ENCODE measurements at regions not wholly inside any gene's neighbourhood (a gene's known extent, or its start where the extent isn't known, plus 50 kb on each side); places are given as distances from the start of the nearest gene placed in this dataset.

GRCh38 chr7:35521941-35522340 is 173.0 kb downstream of the HERPUD2 start:
- H3K4me2 ChIP-seq (ENCODE audit: low read depth, low read length) = no peak overlapping the region
- no peaks in the 10 kb centered on the region for H3K36me3 ChIP-seq (ENCODE audit: control insufficient read depth, insufficient read depth, low read length)
- H2BK15ac ChIP-seq (ENCODE audit: low read depth, low read length) = no peak overlapping the region
- H3K9me3 ChIP-seq (ENCODE audit: control insufficient read depth, insufficient read depth, low read length) = no peaks in the 10 kb centered on the region
- H3K4me3 ChIP-seq (ENCODE audit: insufficient read depth, low read depth, low read length) = no peak overlapping the region
- ATAC-seq (ENCODE audit: low read depth) (no peak), DNase-seq (no peak)
- H3K79me1 ChIP-seq (ENCODE audit: low read depth in 1 of 2, low read length in 2 of 2) = no peaks in the 10 kb centered on the region
- no peak overlapping the region for H2BK5ac ChIP-seq (ENCODE audit: low read depth, low read length, poor library complexity, severe bottlenecking)
- H2AFZ ChIP-seq (replicated peaks; ENCODE audit: low read length, poor library complexity) = no peak overlapping the region
- H3K4me1 ChIP-seq (ENCODE audit: control insufficient read depth, insufficient read depth, low read length) = no peaks in the 10 kb centered on the region
- no peak overlapping the region for H3K27ac ChIP-seq (ENCODE audit: insufficient read depth, low read length)
- peaks cover 2% of the 10 kb centered on the region for H3K27me3 ChIP-seq (ENCODE audit: control insufficient read depth, insufficient read depth, low read length)
- WGBS, 2 experiments (ENCODE audit: extremely low coverage in 2 of 2, insufficient read length in 1 of 2) = no CpG with 5 or more reads among the region's 3 CpGs
- BruUV-seq (replicated peaks) = no TSS peak
- H2AK9ac ChIP-seq (replicated peaks; ENCODE audit: low read depth, low read length, poor library complexity) = no peak overlapping the region
- intact Hi-C loops (cut with micrococcal nuclease) = loop anchor here (5.0 kb wide), 1 partner anchor 100 kb away; no protein-coding TSS in a partner anchor
- H3K9me1 ChIP-seq (ENCODE audit: insufficient read depth, low read length) = no peaks in the 10 kb centered on the region
- no peak overlapping the region for H3K18ac ChIP-seq (ENCODE audit: low read depth, low read length)
- in situ Hi-C loops (cut with MboI; ENCODE audit: low sequenced_read_pairs) = no loop called here
- no peak overlapping the region for H3K4ac ChIP-seq (ENCODE audit: low read depth, low read length)
- no peak overlapping the region for H3K9ac ChIP-seq (ENCODE audit: low read depth, low read length)
- no peak overlapping the region for H2BK120ac ChIP-seq (ENCODE audit: low read depth, low read length)
- H3K56ac ChIP-seq (ENCODE audit: extremely low read depth, insufficient read depth, low read length) = no peak overlapping the region
- H4K8ac ChIP-seq (ENCODE audit: low read depth in 2 of 2, low read length in 2 of 2) = no peak overlapping the region
- H2AK5ac ChIP-seq (ENCODE audit: low read depth, low read length) = no peak overlapping the region
- H3K23ac ChIP-seq (ENCODE audit: low read depth, low read length) = no peak overlapping the region
- H4K5ac ChIP-seq (ENCODE audit: low read depth, low read length) = no peak overlapping the region
- ChIA-PET CTCF (no interaction called here), POLR2A (ENCODE audit: unreplicated experiment) (no interaction called here)
- dilution Hi-C loops (cut with HindIII; ENCODE audit: low sequenced_read_pairs, unreplicated experiment) = no loop called here
- no peak overlapping the region for H4K91ac ChIP-seq (ENCODE audit: insufficient read depth, low read depth, low read length)
- H3K14ac ChIP-seq (replicated peaks; ENCODE audit: low read depth, low read length) = no peak overlapping the region
- no peaks in the 10 kb centered on the region for H4K20me1 ChIP-seq (ENCODE audit: insufficient read depth, low read length)
- TF ChIP-seq CEBPB (IDR thresholded peaks at IDR 0.05; ENCODE audit: low read depth, low read length) (no peak), RCOR1 (IDR thresholded peaks at IDR 0.05; ENCODE audit: insufficient replicate concordance, low read length) (no peak), NFE2L2 (IDR thresholded peaks at IDR 0.05; ENCODE audit: low read depth, low read length) (no peak), BHLHE40 (IDR thresholded peaks at IDR 0.05; ENCODE audit: low read depth, low read length) (no peak), FOS (IDR thresholded peaks at IDR 0.05; ENCODE audit: low read depth, low read length) (no peak), CTCF (conservative IDR thresholded peaks at IDR 0.05; ENCODE audit: low read depth, low read length) (no peak), ELK1 (IDR thresholded peaks at IDR 0.05; ENCODE audit: borderline replicate concordance, low read depth, low read length) (no peak), POLR2A (IDR thresholded peaks at IDR 0.05; ENCODE audit: low read depth, low read length) (no peak), CHD1 (IDR thresholded peaks at IDR 0.05; ENCODE audit: low read depth, low read length) (no peak), MAFK (IDR thresholded peaks at IDR 0.05; ENCODE audit: low read depth, low read length) (no peak), USF2 (IDR thresholded peaks at IDR 0.05; ENCODE audit: low read depth, low read length) (no peak), SMC3 (IDR thresholded peaks at IDR 0.05; ENCODE audit: low read depth, low read length) (no peak), RAD21 (IDR thresholded peaks at IDR 0.05; ENCODE audit: low read length) (no peak), MAZ (IDR thresholded peaks at IDR 0.05; ENCODE audit: borderline replicate concordance, low read depth, low read length) (no peak)
- no peak overlapping the region for H2BK20ac ChIP-seq (ENCODE audit: low read depth, low read length)

All from IMR-90 (cell line).